Hepatocyte (in vitro differentiated cells): ENCODE measurements at regions not wholly inside any gene's neighbourhood (a gene's known extent, or its start where the extent isn't known, plus 50 kb on each side); places are given as distances from the start of the nearest gene placed in this dataset.

Source experiments
- EZH2 ChIP-seq: fragments of 200-600 bp; sonication (generic); IDR thresholded peaks from 2 replicates; pipeline ENCODE4 v1.6.1; 2016; ENCODE audit warnings: antibody characterized with exemption, mild to moderate bottlenecking, borderline replicate concordance
- EZH2phosphoT487 ChIP-seq: fragments of 200-600 bp; sonication (generic); IDR thresholded peaks from one replicate; pipeline ENCODE4 v1.6.1; 2018; ENCODE audit warnings: antibody characterized with exemption, mild to moderate bottlenecking, low read depth, moderate library complexity; ENCODE audit not compliant: unreplicated experiment, severe bottlenecking
- TF ChIP-seq, protein P1 (sequence below): fragments of 200-600 bp; sonication (generic); IDR thresholded peaks from 2 replicates; pipeline ENCODE4 v1.5.1; 2016; ENCODE audit warnings: antibody characterized with exemption, mild to moderate bottlenecking; ENCODE audit not compliant: poor library complexity

DNA sequence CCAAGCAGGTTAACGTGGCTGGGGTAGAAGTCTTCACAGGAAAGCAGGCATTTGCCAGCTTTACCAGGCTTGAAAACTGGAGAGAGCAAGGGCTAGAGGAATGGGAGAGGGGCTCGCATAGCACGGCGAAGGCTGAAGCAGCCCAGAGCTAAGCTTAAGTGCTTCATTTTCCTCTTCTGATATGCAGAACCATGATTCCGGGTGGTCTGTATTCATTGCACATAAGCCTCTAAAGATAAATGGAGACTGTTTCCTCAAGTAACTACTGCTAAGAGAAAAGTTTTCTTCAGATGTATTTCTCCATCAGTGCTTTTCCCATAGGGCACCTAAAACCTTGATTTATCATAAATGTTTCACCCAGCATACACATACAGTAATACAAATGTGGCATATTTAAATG is 414.1 kb downstream of the MLLT3 start:
- TF ChIP-seq, protein P1, sequence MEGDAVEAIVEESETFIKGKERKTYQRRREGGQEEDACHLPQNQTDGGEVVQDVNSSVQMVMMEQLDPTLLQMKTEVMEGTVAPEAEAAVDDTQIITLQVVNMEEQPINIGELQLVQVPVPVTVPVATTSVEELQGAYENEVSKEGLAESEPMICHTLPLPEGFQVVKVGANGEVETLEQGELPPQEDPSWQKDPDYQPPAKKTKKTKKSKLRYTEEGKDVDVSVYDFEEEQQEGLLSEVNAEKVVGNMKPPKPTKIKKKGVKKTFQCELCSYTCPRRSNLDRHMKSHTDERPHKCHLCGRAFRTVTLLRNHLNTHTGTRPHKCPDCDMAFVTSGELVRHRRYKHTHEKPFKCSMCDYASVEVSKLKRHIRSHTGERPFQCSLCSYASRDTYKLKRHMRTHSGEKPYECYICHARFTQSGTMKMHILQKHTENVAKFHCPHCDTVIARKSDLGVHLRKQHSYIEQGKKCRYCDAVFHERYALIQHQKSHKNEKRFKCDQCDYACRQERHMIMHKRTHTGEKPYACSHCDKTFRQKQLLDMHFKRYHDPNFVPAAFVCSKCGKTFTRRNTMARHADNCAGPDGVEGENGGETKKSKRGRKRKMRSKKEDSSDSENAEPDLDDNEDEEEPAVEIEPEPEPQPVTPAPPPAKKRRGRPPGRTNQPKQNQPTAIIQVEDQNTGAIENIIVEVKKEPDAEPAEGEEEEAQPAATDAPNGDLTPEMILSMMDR: no peak
- no peak for TF ChIP-seq EZH2
- no peak for TF ChIP-seq EZH2phosphoT487
